ENCODE measurements at regions not wholly inside any gene's neighbourhood (a gene's known extent, or its start where the extent isn't known, plus 50 kb on each side); places are given as distances from the start of the nearest gene placed in this dataset.
"Not testable (repeated sequence)": the region's sequence is repeated elsewhere in the genome, so short reads cannot be mapped to it uniquely, and the experiment has no call there.

DNA sequence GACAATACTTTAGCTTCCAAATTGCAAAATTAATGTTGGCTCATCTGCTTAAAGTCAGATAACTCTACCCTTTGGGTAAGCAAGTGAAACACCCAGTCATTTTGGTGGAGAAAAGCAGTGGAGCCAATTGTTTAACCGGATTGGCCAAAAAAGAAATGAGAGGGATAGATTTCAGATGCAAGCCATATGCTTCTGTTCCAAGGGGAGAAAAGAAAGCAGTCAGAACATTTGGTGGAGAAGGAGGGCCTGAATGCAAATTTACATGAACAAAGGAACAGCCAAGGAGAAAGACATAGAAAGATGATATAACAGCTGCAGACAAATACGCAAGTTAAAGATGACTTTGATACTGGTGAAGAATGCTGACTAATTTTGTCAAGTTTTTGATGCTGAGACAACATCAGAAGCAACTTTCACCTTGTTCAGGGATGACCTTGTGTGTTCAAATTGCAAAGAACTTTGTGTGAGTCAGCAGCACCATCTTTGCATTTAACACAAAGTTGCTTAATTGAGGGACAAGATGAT, 173.1 kb downstream of the TGFB2 start (continued):
- TF ChIP-seq RFX5 (IDR thresholded peaks at IDR 0.05; ENCODE audit: borderline replicate concordance, low read depth, low read length) (no peak), EZH2 (IDR thresholded peaks at IDR 0.05; ENCODE audit: low read depth, low read length, severe bottlenecking) (no peak), SIRT6 (IDR thresholded peaks at IDR 0.05; ENCODE audit: low read length) (no peak), BRCA1 (IDR thresholded peaks at IDR 0.05; ENCODE audit: low read depth, low read length) (no peak), GTF2F1 (IDR thresholded peaks at IDR 0.05; ENCODE audit: borderline replicate concordance, low read depth, low read length) (no peak), YY1 (IDR thresholded peaks at IDR 0.05; ENCODE audit: low read depth, low read length) (no peak), FOSL1 (IDR thresholded peaks at IDR 0.05; ENCODE audit: insufficient read depth, low read depth, low read length) (no peak), BCL11A (IDR thresholded peaks at IDR 0.05; ENCODE audit: low read depth in 2 of 2, low read length in 2 of 2) (no peak)

DNA sequence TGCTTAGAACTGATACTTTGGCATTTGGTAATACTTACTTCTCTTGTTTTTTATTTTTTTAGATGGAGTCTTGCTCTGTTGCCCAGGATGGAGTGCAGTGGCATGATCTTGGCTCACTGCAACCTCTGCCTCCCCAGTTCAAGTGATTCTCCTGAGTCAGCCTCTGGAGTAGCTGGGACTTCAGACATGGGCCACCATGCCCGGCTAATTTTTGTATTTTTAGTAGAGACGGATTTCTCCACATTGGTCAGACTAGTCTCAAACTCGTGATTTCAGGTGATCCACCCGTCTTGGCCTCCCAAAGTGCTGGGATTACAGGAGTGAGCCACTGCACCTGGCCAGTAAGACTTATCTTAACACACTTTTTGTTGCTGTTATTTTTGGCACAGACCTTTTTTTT, 175.5 kb downstream of the TGFB2 start:
- not testable (repeated sequence) for H3K36me3 ChIP-seq (ENCODE audit: control insufficient read depth in 2 of 4, insufficient read depth in 4 of 4, low read length in 3 of 4); H3K4me2 ChIP-seq (ENCODE audit: insufficient read depth in 1 of 2, low read depth in 2 of 2, low read length in 2 of 2); H3K79me2 ChIP-seq (ENCODE audit: control insufficient read depth in 1 of 2, insufficient read depth in 2 of 2, low read length in 2 of 2); DNase-seq (ENCODE audit: low read depth in 1 of 2, low spot score in 2 of 2); H3K4me3 ChIP-seq (ENCODE audit: extremely low read depth in 1 of 4, insufficient read depth in 2 of 4, low read depth in 3 of 4, low read length in 4 of 4); FAIRE-seq; H4K8ac ChIP-seq (ENCODE audit: extremely low read depth, insufficient read depth, low read length); H2BK12ac ChIP-seq (ENCODE audit: low read depth, low read length); H3K14ac ChIP-seq (ENCODE audit: insufficient read length); H2AFZ ChIP-seq (ENCODE audit: low read length); H2BK20ac ChIP-seq (ENCODE audit: low read length); H3K9ac ChIP-seq (replicated peaks in 1 of 4; ENCODE audit: extremely low read depth in 1 of 4, low read depth in 3 of 4, low read length in 3 of 4); H4K5ac ChIP-seq (ENCODE audit: insufficient read length, low read depth, low read length); H4K20me1 ChIP-seq (replicated peaks in 1 of 2; ENCODE audit: control insufficient read depth in 1 of 2, insufficient read depth in 2 of 2, low read length in 2 of 2); H4K91ac ChIP-seq (replicated peaks; ENCODE audit: insufficient read length, low read length); H3K27ac ChIP-seq (ENCODE audit: low read depth, low read length); H2BK15ac ChIP-seq (ENCODE audit: low read length); H2AK5ac ChIP-seq (ENCODE audit: low read depth, low read length); H3K23me2 ChIP-seq (ENCODE audit: low read depth, low read length); H3K4ac ChIP-seq (replicated peaks; ENCODE audit: insufficient read length, low read depth, low read length); H3K23ac ChIP-seq (ENCODE audit: insufficient read length); H2BK120ac ChIP-seq (replicated peaks; ENCODE audit: low read depth, low read length); H3K4me1 ChIP-seq (replicated peaks in 1 of 4; ENCODE audit: control insufficient read depth in 3 of 4, insufficient read depth in 4 of 4, low read length in 3 of 4); H2BK5ac ChIP-seq (ENCODE audit: low read depth, low read length); H3K79me1 ChIP-seq (ENCODE audit: low read depth, low read length); H3K27me3 ChIP-seq (replicated peaks in 1 of 4; ENCODE audit: control insufficient read depth in 3 of 4, extremely low read depth in 1 of 4, insufficient read depth in 3 of 4, low read length in 3 of 4); H3K9me3 ChIP-seq (ENCODE audit: insufficient read depth in 2 of 2, low read depth in 1 of 2, low read length in 1 of 2); H3K56ac ChIP-seq (replicated peaks; ENCODE audit: insufficient read length, low read depth, low read length); H3K18ac ChIP-seq (ENCODE audit: extremely low read depth, low read length)
- POLR2A ChIA-PET (ENCODE audit: partially characterized antibody), result interaction anchor here (0.8 to 1.5 kb wide), 2 partner anchors 61 to 175 kb away, joined by 5 read pairs; no protein-coding TSS in a partner anchor
- CTCF ChIA-PET (ENCODE audit: partially characterized antibody), result interaction anchor here (0.6 to 4.0 kb wide), 26 partner anchors 9 to 534 kb away, joined by 3 to 19 read pairs (median 3); no protein-coding TSS in a partner anchor
- WGBS, 2 experiments (ENCODE audit: extremely low coverage in 1 of 2, insufficient coverage in 1 of 2, insufficient read length in 1 of 2, insufficient replicate concordance in 2 of 2, low coverage in 1 of 2, low lambda C conversion rate in 2 of 2, missing lambda C conversion rate in 1 of 2), result 95% methylated on average over 4 of the region's 4 CpGs; no CpG with 5 or more reads in 1 of the 2 experiments
